ES-I3 (cell line): ENCODE measurements at regions not wholly inside any gene's neighbourhood (a gene's known extent, or its start where the extent isn't known, plus 50 kb on each side); places are given as distances from the start of the nearest gene placed in this dataset.

Experiments
- H3K36me3 ChIP-seq: 2 replicates; pipeline ENCODE4 v1.6.1; 2013; ENCODE audit warnings: mild to moderate bottlenecking, low read length, control low read depth, moderate library complexity; ENCODE audit not compliant: insufficient read depth
- H3K4me1 ChIP-seq: 2 replicates; pipeline ENCODE4 v1.6.1; 2013; ENCODE audit warnings: mild to moderate bottlenecking, control low read depth, low read length; ENCODE audit not compliant: insufficient read depth
- H3K9ac ChIP-seq: 2 replicates; pipeline ENCODE4 v1.6.1; 2013; ENCODE audit warnings: low read depth, mild to moderate bottlenecking, low read length, moderate library complexity
- H3K9me3 ChIP-seq: 2 replicates; pipeline ENCODE4 v1.6.1; 2013; ENCODE audit warnings: mild to moderate bottlenecking, low read length, moderate library complexity; ENCODE audit not compliant: control insufficient read depth, insufficient read depth

DNA sequence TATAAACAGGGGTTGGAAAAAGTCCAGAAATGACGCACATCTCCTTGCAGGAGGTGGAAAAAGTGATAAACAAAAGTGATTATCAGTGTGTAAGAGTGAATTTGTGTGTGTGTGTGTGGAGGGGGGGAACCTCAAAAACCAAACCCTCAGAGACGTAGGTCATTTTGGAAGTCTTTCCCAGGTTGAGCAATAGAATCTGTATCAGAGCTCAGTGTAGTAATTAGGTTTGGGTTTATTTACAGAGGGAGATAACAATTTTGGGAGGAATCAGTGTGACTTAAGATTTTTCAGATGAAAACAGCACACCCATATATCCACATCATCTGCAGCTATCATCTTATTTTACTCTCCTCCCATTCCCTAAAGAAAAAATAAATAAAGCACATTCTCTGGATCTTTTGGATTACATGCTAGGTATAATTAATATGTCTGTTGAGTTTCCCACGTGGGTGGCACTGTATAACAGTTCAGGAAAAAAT is 406.4 kb downstream of the FGF9 start:
- no peaks in the 10 kb centered on the region for H3K4me1 ChIP-seq
- peaks cover 3% of the 10 kb centered on the region; the same call in 1 of the 2 replicates for H3K9me3 ChIP-seq
- H3K9ac ChIP-seq: no peak overlapping the region
- no peaks in the 10 kb centered on the region; the same call in 1 of the 2 replicates for H3K36me3 ChIP-seq

DNA sequence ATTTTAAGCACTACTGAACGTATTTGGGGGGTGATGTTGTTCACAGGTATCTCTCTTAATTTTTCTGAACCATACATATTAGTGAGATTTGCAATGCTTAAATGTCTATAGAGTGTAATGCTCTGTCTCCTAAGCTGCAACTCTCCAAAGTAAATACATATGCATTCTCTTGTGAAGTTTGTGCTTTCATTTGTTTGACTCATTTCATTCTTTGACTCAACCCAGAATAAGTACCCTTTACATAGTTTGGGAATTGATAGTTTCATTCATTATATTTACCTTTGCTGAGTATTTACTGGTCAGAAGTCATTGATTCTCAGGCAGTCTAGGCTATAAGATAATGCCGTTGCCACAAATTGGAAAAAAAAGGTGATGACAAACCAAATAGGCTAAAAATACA is 406.9 kb downstream of the FGF9 start:
- Histone ChIP-seq H3K36me3 (no peaks in the 10 kb centered on the region; the same call in 1 of the 2 replicates), H3K9me3 (peaks cover 3% of the 10 kb centered on the region; the same call in 1 of the 2 replicates), H3K9ac (no peak overlapping the region), H3K4me1 (no peaks in the 10 kb centered on the region)

- Histone ChIP-seq H3K9me3 (peaks cover 2% of the 10 kb centered on the region; the same call in 1 of the 2 replicates), H3K9ac (no peak overlapping the region), H3K4me1 (no peaks in the 10 kb centered on the region), H3K36me3 (no peaks in the 10 kb centered on the region)
Observed at GRCh38 chr13:22079961-22080360, 409.1 kb downstream of the FGF9 start.

DNA sequence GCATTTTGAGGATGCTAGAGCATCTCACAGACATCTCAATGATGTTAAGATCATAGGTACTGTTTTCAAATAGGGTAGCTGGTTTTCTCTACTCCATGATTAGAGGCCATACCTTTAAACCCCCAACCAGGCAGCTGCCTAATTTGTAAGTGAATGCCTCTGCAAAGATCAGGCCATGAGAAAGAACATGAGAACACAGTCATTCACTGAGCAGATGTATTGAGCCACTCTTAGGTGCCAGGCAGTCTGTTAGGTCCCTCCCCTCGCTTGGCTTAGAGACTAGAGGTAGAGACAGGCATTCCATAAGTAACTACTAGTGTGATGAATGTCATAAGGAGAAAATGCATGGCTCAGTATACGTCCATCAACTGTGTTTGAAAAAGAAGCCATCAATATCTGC is 410.0 kb downstream of the FGF9 start:
- Histone ChIP-seq H3K4me1 (no peaks in the 10 kb centered on the region), H3K9me3 (no peaks in the 10 kb centered on the region), H3K36me3 (no peaks in the 10 kb centered on the region), H3K9ac (no peak overlapping the region)

DNA sequence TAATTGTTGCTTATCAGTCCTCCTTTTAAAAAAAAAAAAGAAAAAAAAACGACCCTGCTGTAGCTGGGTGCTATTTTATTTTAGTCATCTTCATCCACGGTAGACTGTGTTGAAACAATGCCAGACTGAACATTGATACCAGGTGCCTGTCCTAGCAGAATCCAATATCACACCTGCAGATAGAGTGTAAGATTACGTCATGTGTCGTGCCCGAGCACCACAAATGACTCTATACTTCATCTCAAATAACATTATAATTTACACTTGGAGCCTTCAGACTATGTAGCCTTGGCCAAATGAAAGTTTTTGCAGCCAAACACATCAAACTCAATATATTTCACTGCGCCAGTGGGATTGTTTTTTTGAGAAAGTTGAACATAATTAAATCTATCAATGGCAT is 410.6 kb downstream of the FGF9 start:
- Histone ChIP-seq H3K4me1 (no peaks in the 10 kb centered on the region), H3K36me3 (no peaks in the 10 kb centered on the region), H3K9ac (no peak overlapping the region), H3K9me3 (no peaks in the 10 kb centered on the region)

- no peaks in the 10 kb centered on the region for H3K36me3 ChIP-seq
- no peaks in the 10 kb centered on the region for H3K4me1 ChIP-seq
- no peak overlapping the region for H3K9ac ChIP-seq
- no peaks in the 10 kb centered on the region for H3K9me3 ChIP-seq
Observed at GRCh38 chr13:22082030-22082429, 411.2 kb downstream of the FGF9 start.

DNA sequence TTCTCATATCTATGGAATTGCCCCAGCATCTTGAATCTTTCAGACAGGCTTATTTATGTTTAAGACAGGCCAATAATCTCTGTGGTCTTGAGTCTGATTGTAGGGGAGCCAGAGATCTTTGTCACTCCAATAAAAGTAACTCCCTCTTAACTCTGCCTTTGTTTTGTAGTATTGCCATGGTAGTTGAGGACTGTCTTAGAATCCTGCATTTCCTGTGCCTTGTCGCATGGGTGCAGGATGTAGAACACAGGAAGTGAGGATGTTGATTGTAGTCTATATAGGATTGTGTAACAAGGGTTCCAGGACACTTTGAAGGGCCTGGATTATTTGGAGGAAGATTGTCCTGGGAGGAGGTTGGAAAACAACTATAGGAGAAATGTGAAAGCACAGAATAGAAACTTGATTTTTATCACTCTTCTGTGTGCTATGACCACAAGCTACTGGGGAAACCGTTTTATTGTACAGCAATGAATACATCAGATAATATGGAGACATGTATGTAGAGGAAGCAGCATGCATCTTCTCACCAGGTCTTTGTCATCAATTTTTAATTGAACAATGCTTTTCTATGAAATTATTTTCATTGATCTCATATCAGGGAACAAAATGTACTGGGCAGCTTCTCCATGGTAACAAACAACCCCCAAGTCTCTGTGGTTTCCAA is 411.7 kb downstream of the FGF9 start:
- Histone ChIP-seq H3K9ac (no peak overlapping the region), H3K9me3 (no peaks in the 10 kb centered on the region), H3K36me3 (no peaks in the 10 kb centered on the region), H3K4me1 (no peaks in the 10 kb centered on the region)

- Histone ChIP-seq H3K4me1 (no peaks in the 10 kb centered on the region), H3K9me3 (no peaks in the 10 kb centered on the region), H3K9ac (no peak overlapping the region), H3K36me3 (no peaks in the 10 kb centered on the region)
Observed at GRCh38 chr13:22085001-22085400, 414.1 kb downstream of the FGF9 start.

- H3K9me3 ChIP-seq: no peaks in the 10 kb centered on the region
- no peaks in the 10 kb centered on the region for H3K4me1 ChIP-seq
- no peak overlapping the region for H3K9ac ChIP-seq
- no peaks in the 10 kb centered on the region for H3K36me3 ChIP-seq
Observed at GRCh38 chr13:22086597-22087330, 415.9 kb downstream of the FGF9 start.

- Histone ChIP-seq H3K9me3 (no peaks in the 10 kb centered on the region), H3K9ac (no peak overlapping the region), H3K36me3 (no peaks in the 10 kb centered on the region), H3K4me1 (no peaks in the 10 kb centered on the region)
Observed at GRCh38 chr13:22090106-22090505, 419.2 kb downstream of the FGF9 start.

- H3K9ac ChIP-seq: no peak overlapping the region
- no peaks in the 10 kb centered on the region for H3K36me3 ChIP-seq
- no peaks in the 10 kb centered on the region for H3K9me3 ChIP-seq
- H3K4me1 ChIP-seq: no peaks in the 10 kb centered on the region
Observed at GRCh38 chr13:22091222-22091970, 420.5 kb downstream of the FGF9 start.

GRCh38 chr13:22091971-22092300 is 421.1 kb downstream of the FGF9 start:
- Histone ChIP-seq H3K4me1 (no peaks in the 10 kb centered on the region), H3K36me3 (no peaks in the 10 kb centered on the region), H3K9ac (no peak overlapping the region), H3K9me3 (no peaks in the 10 kb centered on the region)

DNA sequence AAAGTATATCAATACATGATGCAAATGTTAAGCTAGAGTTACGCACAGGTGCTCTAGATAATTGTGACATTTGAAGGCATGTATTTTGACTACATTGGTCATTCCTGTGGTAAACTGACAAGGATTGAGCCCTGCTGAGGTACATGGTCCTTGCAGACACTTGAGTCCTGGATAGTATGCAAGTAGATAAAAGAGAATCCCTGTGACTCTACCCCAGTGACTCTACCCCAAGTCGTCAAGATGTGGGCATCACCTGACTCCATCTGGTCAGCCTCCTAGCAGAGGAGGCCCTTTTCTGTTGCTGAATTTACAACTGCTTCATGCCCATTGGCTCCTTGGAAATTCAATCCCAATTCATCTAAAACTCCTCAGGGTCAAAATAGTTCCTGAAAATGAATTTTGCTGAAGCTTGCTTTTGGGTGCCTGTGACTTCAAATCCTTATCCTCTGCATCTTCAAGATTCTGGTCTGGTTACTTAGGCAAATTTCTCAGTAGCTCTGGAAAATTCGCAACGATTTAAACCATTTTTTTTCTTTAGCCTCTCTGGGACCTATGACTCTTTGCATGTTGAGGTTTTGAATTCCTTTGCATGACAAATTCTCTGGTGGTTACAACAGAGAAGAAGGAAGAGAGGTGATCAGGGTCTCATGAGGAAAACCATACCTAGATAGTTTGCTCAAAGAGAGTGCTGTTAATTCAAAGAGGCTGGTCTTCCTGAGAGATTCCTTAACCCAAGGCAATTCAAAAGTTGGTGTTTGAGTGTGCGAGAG is 422.1 kb downstream of the FGF9 start:
- Histone ChIP-seq H3K9ac (no peak overlapping the region), H3K36me3 (no peaks in the 10 kb centered on the region), H3K4me1 (no peaks in the 10 kb centered on the region), H3K9me3 (no peaks in the 10 kb centered on the region)

DNA sequence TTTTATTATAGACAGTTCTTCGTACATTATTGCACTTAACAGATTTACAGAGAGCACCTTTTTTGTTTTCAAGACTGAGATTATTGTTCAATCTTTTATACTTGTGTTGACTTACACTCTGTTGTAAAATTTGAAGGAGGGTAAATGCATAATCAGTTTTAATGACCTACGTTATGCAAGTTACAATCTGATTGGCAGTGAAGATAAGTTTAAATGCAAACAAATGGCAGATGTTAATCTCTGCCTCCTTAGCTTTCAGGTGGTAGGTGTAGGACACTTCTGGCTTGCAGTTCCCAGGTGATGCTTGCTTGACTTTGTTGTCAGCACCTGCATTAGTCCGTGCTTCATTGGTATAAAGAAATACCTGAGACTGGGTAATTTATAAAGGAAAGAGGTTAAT is 424.9 kb downstream of the FGF9 start:
- Histone ChIP-seq H3K9ac (no peak overlapping the region), H3K4me1 (no peaks in the 10 kb centered on the region), H3K36me3 (no peaks in the 10 kb centered on the region), H3K9me3 (no peaks in the 10 kb centered on the region)
